Suppressor macrophage treated with lipopolysaccharide for 1 hour (primary cell): ENCODE measurements at regions not wholly inside any gene's neighbourhood (a gene's known extent, or its start where the extent isn't known, plus 50 kb on each side); places are given as distances from the start of the nearest gene placed in this dataset.

Source experiments
- DNase-seq, 3 donors: peaks; one replicate each; pipeline ENCODE4 v3.0.0-alpha.2; 2020 to 2022

GRCh38 chr9:73682789-73683188 is 531.1 kb downstream of the ANXA1 start:
- DNase-seq = no peak

- DNase-seq = peak; percentile 20 to 29 (median 24)
Measured at GRCh38 chr9:73683862-73684591, 532.4 kb downstream of the ANXA1 start.

- DNase-seq = no peak
Measured at GRCh38 chr9:73684601-73685000, 532.9 kb downstream of the ANXA1 start.

- DNase-seq = no peak
Measured at GRCh38 chr9:73685786-73686185, 534.1 kb downstream of the ANXA1 start.

GRCh38 chr9:73689051-73689870 is 537.6 kb downstream of the ANXA1 start:
- DNase-seq = peak in 1 of 3 donors; percentile 1

GRCh38 chr9:73701415-73702057 is 549.9 kb downstream of the ANXA1 start:
- no peak for DNase-seq

- no peak for DNase-seq
Measured at GRCh38 chr9:73714294-73714693, 562.6 kb downstream of the ANXA1 start.

- DNase-seq = no peak
Measured at GRCh38 chr9:73715591-73715990, 563.9 kb downstream of the ANXA1 start.

GRCh38 chr9:73719660-73720059 is 568.0 kb downstream of the ANXA1 start:
- no peak for DNase-seq

GRCh38 chr9:73720601-73721000 is 568.9 kb downstream of the ANXA1 start:
- DNase-seq = no peak

- no peak for DNase-seq
Measured at GRCh38 chr9:73736270-73736669, 584.6 kb downstream of the ANXA1 start.

- no peak for DNase-seq
Measured at GRCh38 chr9:73738741-73739530, 587.3 kb downstream of the ANXA1 start.

- no peak for DNase-seq
Measured at GRCh38 chr9:73741316-73741715, 589.7 kb downstream of the ANXA1 start.

- no peak for DNase-seq
Measured at GRCh38 chr9:73742412-73742811, 590.7 kb downstream of the ANXA1 start.

- no peak for DNase-seq
Measured at GRCh38 chr9:73743826-73744225, 592.2 kb downstream of the ANXA1 start.

- DNase-seq = no peak
Measured at GRCh38 chr9:73745598-73745997, 593.9 kb downstream of the ANXA1 start.

GRCh38 chr9:73753171-73753570 is 601.5 kb downstream of the ANXA1 start:
- DNase-seq = no peak

GRCh38 chr9:73761905-73762304 is 610.2 kb downstream of the ANXA1 start:
- DNase-seq = no peak

GRCh38 chr9:73773896-73774295 is 622.2 kb downstream of the ANXA1 start:
- DNase-seq = no peak

GRCh38 chr9:73775757-73776156 is 624.1 kb downstream of the ANXA1 start:
- DNase-seq = no peak

GRCh38 chr9:73780916-73781315 is 629.3 kb downstream of the ANXA1 start:
- DNase-seq = peak; percentile 9 to 24 (median 18)

- DNase-seq = no peak
Measured at GRCh38 chr9:73782166-73782565, 630.5 kb downstream of the ANXA1 start.

GRCh38 chr9:73799446-73799845 is 647.8 kb downstream of the ANXA1 start:
- no peak for DNase-seq
